HCT116 (cell line): ENCODE measurements at regions not wholly inside any gene's neighbourhood (a gene's known extent, or its start where the extent isn't known, plus 50 kb on each side); places are given as distances from the start of the nearest gene placed in this dataset.

Source experiments
- CEBPB ChIP-seq: IDR thresholded peaks from 2 replicates; pipeline ENCODE4 v1.6.1; 2012; ENCODE audit warnings: low read depth
- EZH2phosphoT487 ChIP-seq: fragments of 200-600 bp; IDR thresholded peaks from 2 replicates; pipeline ENCODE4 v1.6.1; 2018; ENCODE audit warnings: antibody characterized with exemption, borderline replicate concordance
- POLR2A ChIP-seq: IDR thresholded peaks from 2 replicates; pipeline ENCODE4 v1.7.0; 2011; ENCODE audit warnings: borderline replicate concordance; ENCODE audit not compliant: insufficient read depth, insufficient read length; ENCODE audit errors: extremely low read depth
- SRF ChIP-seq: IDR thresholded peaks from 2 replicates; pipeline ENCODE4 v1.6.1; 2012; ENCODE audit warnings: low read depth
- TF ChIP-seq, protein P1 (sequence below), 3 experiments: fragments of 200-600 bp in 1 of 3; sonication (generic) in 1 of 3; IDR thresholded peaks in 2 of 3; conservative IDR thresholded peaks in 1 of 3; 2 replicates each; pipeline ENCODE4 v1.5.1; 2012 to 2017; ENCODE audit warnings: low read depth in 2 of 3, low read length in 2 of 3, antibody characterized with exemption in 1 of 3, borderline replicate concordance in 1 of 3, control low read depth in 1 of 3, mild to moderate bottlenecking in 1 of 3, mixed read lengths in 1 of 3, mixed run types in 1 of 3, moderate library complexity in 1 of 3; ENCODE audit not compliant: insufficient read depth in 1 of 3
- TF ChIP-seq, protein P2 (sequence below): IDR thresholded peaks from 2 replicates; pipeline ENCODE4 v1.6.1; 2011; ENCODE audit warnings: mild to moderate bottlenecking, low read length, moderate library complexity; ENCODE audit not compliant: insufficient replicate concordance; ENCODE audit errors: extremely low read depth
- TF ChIP-seq, protein P3 (sequence below): IDR thresholded peaks from 2 replicates; pipeline ENCODE4 v1.6.1; 2012

DNA sequence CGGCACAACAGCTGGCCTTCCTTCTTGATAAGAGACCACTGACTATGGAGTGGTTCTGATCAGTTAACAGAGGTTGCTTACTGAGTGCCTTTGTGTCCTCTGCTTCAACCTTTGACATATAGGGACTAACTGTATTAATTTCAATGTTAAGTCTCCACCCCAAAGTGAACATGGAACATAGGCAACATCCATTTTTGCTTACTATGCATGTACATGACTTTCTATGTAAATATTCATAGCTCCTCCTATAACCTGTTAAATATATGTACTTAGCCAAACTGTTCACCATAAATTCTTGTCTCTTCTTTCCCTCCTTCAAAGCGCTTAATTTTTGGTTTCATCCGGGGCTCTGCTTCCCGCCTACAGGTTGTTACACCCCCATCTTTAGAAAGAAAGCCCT is 334.8 kb downstream of the EPM2A start:
- TF ChIP-seq SRF (no peak), POLR2A (no peak), EZH2phosphoT487 (no peak), CEBPB (no peak)
- TF ChIP-seq, protein P1, sequence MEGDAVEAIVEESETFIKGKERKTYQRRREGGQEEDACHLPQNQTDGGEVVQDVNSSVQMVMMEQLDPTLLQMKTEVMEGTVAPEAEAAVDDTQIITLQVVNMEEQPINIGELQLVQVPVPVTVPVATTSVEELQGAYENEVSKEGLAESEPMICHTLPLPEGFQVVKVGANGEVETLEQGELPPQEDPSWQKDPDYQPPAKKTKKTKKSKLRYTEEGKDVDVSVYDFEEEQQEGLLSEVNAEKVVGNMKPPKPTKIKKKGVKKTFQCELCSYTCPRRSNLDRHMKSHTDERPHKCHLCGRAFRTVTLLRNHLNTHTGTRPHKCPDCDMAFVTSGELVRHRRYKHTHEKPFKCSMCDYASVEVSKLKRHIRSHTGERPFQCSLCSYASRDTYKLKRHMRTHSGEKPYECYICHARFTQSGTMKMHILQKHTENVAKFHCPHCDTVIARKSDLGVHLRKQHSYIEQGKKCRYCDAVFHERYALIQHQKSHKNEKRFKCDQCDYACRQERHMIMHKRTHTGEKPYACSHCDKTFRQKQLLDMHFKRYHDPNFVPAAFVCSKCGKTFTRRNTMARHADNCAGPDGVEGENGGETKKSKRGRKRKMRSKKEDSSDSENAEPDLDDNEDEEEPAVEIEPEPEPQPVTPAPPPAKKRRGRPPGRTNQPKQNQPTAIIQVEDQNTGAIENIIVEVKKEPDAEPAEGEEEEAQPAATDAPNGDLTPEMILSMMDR (IDR thresholded peaks at IDR 0.05 in 2 of 3, conservative IDR thresholded peaks at IDR 0.05 in 1 of 3; ENCODE audit: borderline replicate concordance in 1 of 3, insufficient read depth in 1 of 3, low read depth in 2 of 3, low read length in 2 of 3) = no peak
- TF ChIP-seq, protein P2, sequence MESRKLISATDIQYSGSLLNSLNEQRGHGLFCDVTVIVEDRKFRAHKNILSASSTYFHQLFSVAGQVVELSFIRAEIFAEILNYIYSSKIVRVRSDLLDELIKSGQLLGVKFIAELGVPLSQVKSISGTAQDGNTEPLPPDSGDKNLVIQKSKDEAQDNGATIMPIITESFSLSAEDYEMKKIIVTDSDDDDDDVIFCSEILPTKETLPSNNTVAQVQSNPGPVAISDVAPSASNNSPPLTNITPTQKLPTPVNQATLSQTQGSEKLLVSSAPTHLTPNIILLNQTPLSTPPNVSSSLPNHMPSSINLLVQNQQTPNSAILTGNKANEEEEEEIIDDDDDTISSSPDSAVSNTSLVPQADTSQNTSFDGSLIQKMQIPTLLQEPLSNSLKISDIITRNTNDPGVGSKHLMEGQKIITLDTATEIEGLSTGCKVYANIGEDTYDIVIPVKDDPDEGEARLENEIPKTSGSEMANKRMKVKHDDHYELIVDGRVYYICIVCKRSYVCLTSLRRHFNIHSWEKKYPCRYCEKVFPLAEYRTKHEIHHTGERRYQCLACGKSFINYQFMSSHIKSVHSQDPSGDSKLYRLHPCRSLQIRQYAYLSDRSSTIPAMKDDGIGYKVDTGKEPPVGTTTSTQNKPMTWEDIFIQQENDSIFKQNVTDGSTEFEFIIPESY = no peak
- TF ChIP-seq, protein P3, sequence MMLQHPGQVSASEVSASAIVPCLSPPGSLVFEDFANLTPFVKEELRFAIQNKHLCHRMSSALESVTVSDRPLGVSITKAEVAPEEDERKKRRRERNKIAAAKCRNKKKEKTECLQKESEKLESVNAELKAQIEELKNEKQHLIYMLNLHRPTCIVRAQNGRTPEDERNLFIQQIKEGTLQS = no peak
